H1 (cell line): ENCODE measurements at regions not wholly inside any gene's neighbourhood (a gene's known extent, or its start where the extent isn't known, plus 50 kb on each side); places are given as distances from the start of the nearest gene placed in this dataset.

ENCODE experiments used
- CTCF ChIA-PET: fragments of 300-600 bp; sonication (Branson Sonifier 250); formaldehyde crosslinking; loops from one replicate; lab custom pipeline; 2021; ENCODE audit not compliant: partially characterized antibody; lab: Charles Lee
- POLR2A ChIA-PET: fragments of 300-600 bp; sonication (Branson Sonifier 250); formaldehyde crosslinking; loops from one replicate; lab custom pipeline; 2021; ENCODE audit warnings: inconsistent platforms; ENCODE audit not compliant: partially characterized antibody; lab: Charles Lee
- DNase-seq, 2 experiments: peaks; one replicate each; pipeline versions ENCODE4 v3.0.0 to v3.0.0-alpha.2; 2010 to 2022; ENCODE audit warnings: low spot score in 2 of 2, low read depth in 1 of 2, mixed read lengths in 1 of 2
- FAIRE-seq: peaks from 2 replicates; lab custom pipeline; 2011; peaks lifted over from hg19 to GRCh38; lab: Jason Lieb, UNC
- H2AFZ ChIP-seq: 2 replicates; pipeline ENCODE4 v1.8.1; 2012; ENCODE audit warnings: low read length, inconsistent platforms
- H2AK5ac ChIP-seq: 2 replicates; pipeline ENCODE4 v1.6.1; 2013; ENCODE audit warnings: low read depth, low read length
- H2BK120ac ChIP-seq: replicated peaks from 2 replicates; pipeline ENCODE3; 2013; ENCODE audit warnings: low read depth, low read length, inconsistent platforms
- H2BK12ac ChIP-seq: 2 replicates; pipeline ENCODE4 v1.6.1; 2013; ENCODE audit warnings: low read depth, low read length
- H2BK15ac ChIP-seq: 2 replicates; pipeline ENCODE4 v1.6.1; 2013; ENCODE audit warnings: low read length
- H2BK20ac ChIP-seq: 2 replicates; pipeline ENCODE4 v1.6.1; 2013; ENCODE audit warnings: low read length
- H2BK5ac ChIP-seq: 2 replicates; pipeline ENCODE4 v1.6.1; 2013; ENCODE audit warnings: low read depth, low read length
- H3K14ac ChIP-seq: 2 replicates; pipeline ENCODE4 v1.6.1; 2013; ENCODE audit warnings: inconsistent platforms; ENCODE audit not compliant: insufficient read length
- H3K18ac ChIP-seq: 2 replicates; pipeline ENCODE4 v1.6.1; 2013; ENCODE audit warnings: low read length; ENCODE audit errors: extremely low read depth
- H3K23ac ChIP-seq: 2 replicates; pipeline ENCODE4 v1.6.1; 2013; ENCODE audit warnings: inconsistent platforms; ENCODE audit not compliant: insufficient read length
- H3K23me2 ChIP-seq: 2 replicates; pipeline ENCODE4 v1.6.1; 2013; ENCODE audit warnings: low read depth, low read length
- H3K27ac ChIP-seq: 2 replicates; pipeline ENCODE4 v1.6.1; 2011; ENCODE audit warnings: low read depth, low read length, inconsistent platforms
- H3K27me3 ChIP-seq, 4 experiments: replicated peaks in 1 of 4; 1 replicate in 1 of 4; 2 replicates in 3 of 4; pipeline versions ENCODE4 v1.6.1 to v1.8.1; 2011 to 2013; ENCODE audit warnings: low read length in 3 of 4, mild to moderate bottlenecking in 3 of 4, inconsistent platforms in 2 of 4, mixed read lengths in 2 of 4, moderate library complexity in 1 of 4; ENCODE audit not compliant: control insufficient read depth in 3 of 4, insufficient read depth in 3 of 4; ENCODE audit errors: extremely low read depth in 1 of 4
- H3K36me3 ChIP-seq, 4 experiments: 2 replicates each; pipeline versions ENCODE4 v1.6.1 to v1.8.1; 2011 to 2013; ENCODE audit warnings: mild to moderate bottlenecking in 4 of 4, low read length in 3 of 4, moderate library complexity in 2 of 4, control low read depth in 1 of 4, inconsistent platforms in 1 of 4; ENCODE audit not compliant: insufficient read depth in 4 of 4, control insufficient read depth in 2 of 4
- H3K4ac ChIP-seq: replicated peaks from 2 replicates; pipeline ENCODE3; 2013; ENCODE audit warnings: low read length, low read depth, mixed read lengths, inconsistent platforms; ENCODE audit not compliant: insufficient read length
- H3K4me1 ChIP-seq, 4 experiments: replicated peaks in 1 of 4; 1 replicate in 1 of 4; 2 replicates in 3 of 4; pipeline versions ENCODE4 v1.6.1 to v1.8.1; 2011 to 2013; ENCODE audit warnings: low read length in 3 of 4, inconsistent platforms in 2 of 4, mixed read lengths in 1 of 4; ENCODE audit not compliant: insufficient read depth in 4 of 4, control insufficient read depth in 3 of 4
- H3K4me2 ChIP-seq, 2 experiments: 2 replicates each; pipeline versions ENCODE4 v1.6.1 to v1.8.1; 2011 to 2013; ENCODE audit warnings: low read depth in 2 of 2, low read length in 2 of 2, control low read depth in 1 of 2, inconsistent platforms in 1 of 2, mild to moderate bottlenecking in 1 of 2; ENCODE audit not compliant: insufficient read depth in 1 of 2
- H3K4me3 ChIP-seq, 4 experiments: fragments of 200-600, 300-600 bp in 1 of 4; sonication (generic), shearing (Covaris generic), sonication (Bioruptor Twin) in 1 of 4; 2 replicates each; pipeline versions ENCODE4 v1.5.1 to v1.8.1; 2011 to 2016; ENCODE audit warnings: low read length in 4 of 4, low read depth in 3 of 4, control low read depth in 2 of 4, inconsistent platforms in 2 of 4, mild to moderate bottlenecking in 2 of 4, mixed read lengths in 1 of 4, moderate library complexity in 1 of 4; ENCODE audit not compliant: insufficient read depth in 2 of 4; ENCODE audit errors: extremely low read depth in 1 of 4
- H3K56ac ChIP-seq: replicated peaks from 2 replicates; pipeline ENCODE3; 2013; ENCODE audit warnings: low read depth, mild to moderate bottlenecking, mixed read lengths, low read length, inconsistent platforms; ENCODE audit not compliant: insufficient read length
- H3K79me1 ChIP-seq: 2 replicates; pipeline ENCODE4 v1.6.1; 2013; ENCODE audit warnings: low read depth, low read length, control low read depth
- H3K79me2 ChIP-seq, 2 experiments: 2 replicates each; pipeline versions ENCODE4 v1.6.1 to v1.8.1; 2012 to 2013; ENCODE audit warnings: low read length in 2 of 2, mild to moderate bottlenecking in 2 of 2, inconsistent platforms in 1 of 2; ENCODE audit not compliant: insufficient read depth in 2 of 2, control insufficient read depth in 1 of 2
- H3K9ac ChIP-seq, 4 experiments: replicated peaks in 1 of 4; 1 replicate in 1 of 4; 2 replicates in 3 of 4; pipeline versions ENCODE4 v1.6.1 to v1.8.1; 2011 to 2013; ENCODE audit warnings: low read depth in 3 of 4, low read length in 3 of 4, control low read depth in 2 of 4, mild to moderate bottlenecking in 2 of 4, moderate library complexity in 2 of 4, inconsistent platforms in 1 of 4; ENCODE audit errors: extremely low read depth in 1 of 4
- H3K9me3 ChIP-seq, 2 experiments: 2 replicates each; pipeline versions ENCODE4 v1.6.1 to v1.8.1; 2012 to 2013; ENCODE audit warnings: mild to moderate bottlenecking in 2 of 2, moderate library complexity in 2 of 2, control low read depth in 1 of 2, inconsistent platforms in 1 of 2, low read depth in 1 of 2, low read length in 1 of 2, mixed read lengths in 1 of 2; ENCODE audit not compliant: insufficient read depth in 2 of 2
- H4K20me1 ChIP-seq, 2 experiments: replicated peaks in 1 of 2; 2 replicates each; pipeline versions ENCODE3 to v1.8.1; 2011 to 2013; ENCODE audit warnings: inconsistent platforms in 2 of 2, low read length in 2 of 2, mild to moderate bottlenecking in 1 of 2; ENCODE audit not compliant: insufficient read depth in 2 of 2, control insufficient read depth in 1 of 2
- H4K5ac ChIP-seq: 2 replicates; pipeline ENCODE4 v1.6.1; 2013; ENCODE audit warnings: low read length, low read depth, mixed read lengths, inconsistent platforms; ENCODE audit not compliant: insufficient read length
- H4K8ac ChIP-seq: 2 replicates; pipeline ENCODE4 v1.8.0; 2013; ENCODE audit warnings: mild to moderate bottlenecking, moderate library complexity, low read length, inconsistent platforms; ENCODE audit not compliant: insufficient read depth; ENCODE audit errors: extremely low read depth
- H4K91ac ChIP-seq: replicated peaks from 2 replicates; pipeline ENCODE3; 2013; ENCODE audit warnings: low read length, mixed read lengths, inconsistent platforms; ENCODE audit not compliant: insufficient read length
- CBX8 ChIP-seq: fragments of 300-800, 300-1000 bp; sonication (generic); IDR thresholded peaks from 2 replicates; pipeline ENCODE4 v1.7.1; 2016; ENCODE audit warnings: low read depth, low read length, borderline replicate concordance
- E2F6 ChIP-seq: IDR thresholded peaks from 2 replicates; pipeline ENCODE4 v1.6.1; 2012; ENCODE audit warnings: inconsistent platforms
- NANOG ChIP-seq: IDR thresholded peaks from 2 replicates; pipeline ENCODE4 v1.6.1; 2011; ENCODE audit warnings: low read length, low read depth, mild to moderate bottlenecking, inconsistent platforms; ENCODE audit not compliant: insufficient read depth, poor library complexity, severe bottlenecking
- PHF8 ChIP-seq: fragments of 200-600 bp; sonication (generic); conservative IDR thresholded peaks from 2 replicates; pipeline ENCODE4 v1.7.1; 2012; ENCODE audit warnings: low read depth, mild to moderate bottlenecking, inconsistent platforms, low read length, moderate library complexity
- POLR2AphosphoS5 ChIP-seq: IDR thresholded peaks from 2 replicates; pipeline ENCODE4 v1.6.1; 2011; ENCODE audit warnings: low read depth, low read length
- RNF2 ChIP-seq: fragments of 200-900, 300-1000 bp; sonication (generic); IDR thresholded peaks from 2 replicates; pipeline ENCODE4 v1.7.1; 2016; ENCODE audit warnings: borderline replicate concordance, low read depth, mild to moderate bottlenecking, antibody characterized with exemption, low read length; ENCODE audit not compliant: poor library complexity, severe bottlenecking; ENCODE audit errors: missing control alignments
- RXRA ChIP-seq: IDR thresholded peaks from 2 replicates; pipeline ENCODE4 v1.6.1; 2011; ENCODE audit warnings: low read depth, mild to moderate bottlenecking, low read length, moderate library complexity; ENCODE audit not compliant: insufficient read depth
- SAP30 ChIP-seq: fragments of 300-600 bp; sonication (generic); IDR thresholded peaks from 2 replicates; pipeline ENCODE4 v1.7.1; 2012; ENCODE audit warnings: low read length, moderate library complexity, mild to moderate bottlenecking, inconsistent platforms; ENCODE audit not compliant: insufficient read depth, insufficient replicate concordance
- SIN3A ChIP-seq, 2 experiments: IDR thresholded peaks in 1 of 2; conservative IDR thresholded peaks in 1 of 2; 2 replicates each; pipeline ENCODE4 v1.6.1; 2011 to 2012; ENCODE audit warnings: low read length in 2 of 2, improper control_type of control experiment in 1 of 2, low read depth in 1 of 2, mild to moderate bottlenecking in 1 of 2
- SP4 ChIP-seq: IDR thresholded peaks from 2 replicates; pipeline ENCODE4 v1.6.1; 2012; ENCODE audit warnings: low read length, inconsistent platforms
- TAF1 ChIP-seq: IDR thresholded peaks from 2 replicates; pipeline ENCODE4 v1.6.1; 2011; ENCODE audit warnings: mild to moderate bottlenecking, low read depth, low read length
- WGBS, 2 experiments: shearing (Covaris generic) in 1 of 2; methylation state at CpG; one replicate each; pipeline versions ENCODE4 v1.1.6 to v1.1.7; 2013 to 2015; ENCODE audit warnings: low lambda C conversion rate in 2 of 2, mixed read lengths in 2 of 2, inconsistent platforms in 1 of 2, low coverage in 1 of 2, missing lambda C conversion rate in 1 of 2; ENCODE audit not compliant: insufficient replicate concordance in 2 of 2, insufficient coverage in 1 of 2, insufficient read length in 1 of 2; ENCODE audit errors: extremely low coverage in 1 of 2, missing lambda C conversion rate in 1 of 2; 5-methylcytosine and 5-hydroxymethylcytosine counted together
- TF ChIP-seq, protein P1 (sequence below): IDR thresholded peaks from 2 replicates; pipeline ENCODE4 v1.6.1; 2011; ENCODE audit warnings: low read length, improper control_type of control experiment

- no peaks in the 10 kb centered on the region for H3K79me2 ChIP-seq
- no peak overlapping the region for H3K14ac ChIP-seq
- ChIA-PET CTCF (no interaction called here), POLR2A (no interaction called here)
- no peak overlapping the region for H2AK5ac ChIP-seq
- H4K20me1 ChIP-seq, result no peaks in the 10 kb centered on the region
- H2BK20ac ChIP-seq, result no peak overlapping the region
- H3K18ac ChIP-seq, result no peak overlapping the region
- H2BK15ac ChIP-seq, result no peak overlapping the region
- H3K36me3 ChIP-seq, result no peaks in the 10 kb centered on the region
- H3K4me3 ChIP-seq, result no peak overlapping the region
- H3K9me3 ChIP-seq, result no peaks in the 10 kb centered on the region
- no peak overlapping the region for H3K56ac ChIP-seq
- H2AFZ ChIP-seq, result no peak overlapping the region
- H4K5ac ChIP-seq, result no peak overlapping the region
- H3K23me2 ChIP-seq, result no peaks in the 10 kb centered on the region
- H4K91ac ChIP-seq, result no peak overlapping the region
- no peak overlapping the region for H2BK5ac ChIP-seq
- H3K4me1 ChIP-seq, result no peaks in the 10 kb centered on the region; a peak in 1 of 7 replicates
- no peaks in the 10 kb centered on the region for H3K27me3 ChIP-seq
- H3K4me2 ChIP-seq, result no peak overlapping the region
- no peak overlapping the region for H3K27ac ChIP-seq
- no peak overlapping the region for H4K8ac ChIP-seq
- no peak overlapping the region for H2BK120ac ChIP-seq
- no peak overlapping the region for H3K23ac ChIP-seq
- no peaks in the 10 kb centered on the region for H3K79me1 ChIP-seq
- DNase-seq, result no peak
- H3K9ac ChIP-seq, result no peak overlapping the region
- FAIRE-seq, result no peak
- 80% methylated on average over 2 of the region's 2 CpGs; no CpG with 5 or more reads in 1 of the 2 experiments for WGBS, 2 experiments
- no peak overlapping the region for H3K4ac ChIP-seq
- H2BK12ac ChIP-seq, result no peak overlapping the region
- TF ChIP-seq, protein P1, sequence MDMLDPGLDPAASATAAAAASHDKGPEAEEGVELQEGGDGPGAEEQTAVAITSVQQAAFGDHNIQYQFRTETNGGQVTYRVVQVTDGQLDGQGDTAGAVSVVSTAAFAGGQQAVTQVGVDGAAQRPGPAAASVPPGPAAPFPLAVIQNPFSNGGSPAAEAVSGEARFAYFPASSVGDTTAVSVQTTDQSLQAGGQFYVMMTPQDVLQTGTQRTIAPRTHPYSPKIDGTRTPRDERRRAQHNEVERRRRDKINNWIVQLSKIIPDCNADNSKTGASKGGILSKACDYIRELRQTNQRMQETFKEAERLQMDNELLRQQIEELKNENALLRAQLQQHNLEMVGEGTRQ, result no peak
- TF ChIP-seq E2F6 (no peak), SIN3A (conservative IDR thresholded peaks at IDR 0.05 in 1 of 2, IDR thresholded peaks at IDR 0.05 in 1 of 2; ENCODE audit: low read depth in 1 of 2, low read length in 2 of 2) (no peak), POLR2AphosphoS5 (no peak), SAP30 (no peak), RXRA (no peak), NANOG (no peak), CBX8 (no peak), SP4 (no peak), RNF2 (no peak), PHF8 (no peak), TAF1 (no peak)
Measured at GRCh38 chr18:55088000-55088401, 128.7 kb upstream of the CCDC68 start.
